ENCODE measurements at regions not wholly inside any gene's neighbourhood (a gene's known extent, or its start where the extent isn't known, plus 50 kb on each side); places are given as distances from the start of the nearest gene placed in this dataset.
A peak's percentile ranks its signal among the peaks of the same experiment; 100 is the strongest.

DNA sequence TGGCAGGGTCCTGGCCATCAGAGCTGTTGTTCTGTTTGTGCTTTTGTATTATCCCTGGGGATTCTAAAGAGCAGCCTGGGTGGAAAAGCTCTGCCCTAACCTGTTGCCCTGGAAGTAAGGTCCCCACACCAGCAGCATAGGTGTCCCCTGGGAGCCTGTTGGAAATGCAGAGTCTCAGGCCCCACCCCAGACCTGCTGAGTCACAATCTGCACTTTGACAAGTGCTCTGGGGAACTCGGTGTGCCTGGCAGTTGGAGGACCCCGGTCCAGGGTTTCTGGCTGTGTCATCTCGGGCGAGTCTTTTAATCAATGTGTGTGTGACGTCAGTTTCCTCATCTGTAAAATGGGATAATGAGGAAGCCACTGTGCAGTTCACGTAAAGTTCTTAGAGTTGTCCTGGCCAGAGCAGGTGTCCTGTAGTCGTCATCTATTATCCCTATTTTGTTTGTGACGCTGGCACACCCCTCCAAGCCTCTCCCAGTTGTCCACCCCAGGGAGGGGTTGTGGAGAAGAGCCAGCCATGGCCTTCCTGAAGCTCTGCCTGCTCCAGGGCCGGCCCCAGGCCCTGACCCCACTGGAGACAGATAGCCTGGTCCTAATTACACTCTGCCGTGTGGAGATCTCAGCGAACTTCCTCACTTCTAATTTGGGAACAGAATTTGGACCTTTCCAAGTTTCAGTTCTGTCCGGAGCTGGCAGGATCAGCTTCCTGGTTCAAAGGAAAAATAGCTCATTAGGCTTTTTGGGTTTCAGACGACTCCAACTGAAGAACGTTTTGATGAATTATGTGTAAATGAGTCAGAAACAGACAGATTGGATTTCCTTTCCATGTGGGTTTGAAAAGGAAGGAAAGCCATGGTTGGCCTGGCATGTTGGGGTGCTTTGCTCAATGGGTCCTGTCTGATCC is 295.7 kb upstream of the FOXF1 start:
- DNase-seq (ENCODE audit: low spot score), result no peak
- no peak overlapping the region for H4K91ac ChIP-seq (ENCODE audit: low read depth, low read length, poor library complexity)
- WGBS, 2 donors (ENCODE audit: extremely low coverage in 2 of 2, insufficient read length in 2 of 2, insufficient replicate concordance in 1 of 2), result no CpG with 5 or more reads among the region's 14 CpGs

DNA sequence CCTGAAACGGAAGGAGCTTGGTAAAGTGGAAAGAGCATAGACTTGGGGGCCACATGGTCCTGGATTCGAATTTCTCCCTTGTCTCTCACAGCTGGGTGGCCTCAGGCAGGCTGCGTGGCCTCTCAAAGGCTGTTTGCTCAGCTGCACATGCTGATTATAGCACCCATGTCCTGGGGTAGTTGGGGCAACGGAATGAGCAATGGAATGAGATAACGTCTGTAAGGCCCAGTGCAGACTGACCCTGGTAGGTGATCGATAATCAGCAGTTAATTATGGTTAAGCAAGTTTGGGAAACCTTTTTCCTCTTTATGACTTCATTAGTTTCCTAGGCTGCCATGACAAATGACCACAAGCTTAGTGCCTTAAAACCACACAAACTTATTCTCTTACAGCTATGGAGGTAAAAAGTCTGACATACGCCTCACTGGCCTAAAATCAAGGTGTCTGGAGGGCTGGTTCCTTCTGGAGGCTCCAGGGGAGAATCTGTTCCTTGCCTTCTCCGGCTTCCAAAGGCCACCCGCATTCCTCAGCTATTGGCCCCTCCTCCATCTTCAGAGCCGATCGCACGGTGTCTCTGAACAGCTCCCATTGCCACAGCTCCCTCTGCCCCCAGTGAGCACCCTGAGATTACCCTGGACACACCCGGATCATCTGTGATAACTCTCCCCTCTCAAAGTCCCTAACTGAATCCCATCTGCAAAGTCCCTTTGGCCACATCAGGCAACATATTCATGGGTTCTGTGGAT is 294.9 kb upstream of the FOXF1 start:
- Histone ChIP-seq H3K27ac (replicated peaks; ENCODE audit: low read length) (no peak overlapping the region), H3K4me2 (ENCODE audit: insufficient read depth, low read length, poor library complexity, severe bottlenecking) (no peak overlapping the region), H3K9me3 (replicated peaks in 1 of 2; ENCODE audit: control insufficient read depth in 2 of 2, insufficient read depth in 1 of 2, low read depth in 1 of 2, low read length in 2 of 2) (peaks cover 0 to 4% of the 10 kb centered on the region in 2 donors), H4K91ac (ENCODE audit: low read depth, low read length, poor library complexity) (no peak overlapping the region), H3K23ac (ENCODE audit: low read depth, low read length, poor library complexity) (no peak overlapping the region), H3K4ac (ENCODE audit: low read length) (no peak overlapping the region), H3K14ac (ENCODE audit: low read length) (no peak overlapping the region), H2AK5ac (ENCODE audit: low read depth, low read length) (no peak overlapping the region), H3K18ac (ENCODE audit: low read length) (no peak overlapping the region), H3K4me3 (ENCODE audit: low read length in 2 of 2) (no peak overlapping the region), H2BK12ac (ENCODE audit: low read length) (no peak overlapping the region), H2BK15ac (ENCODE audit: low read length) (no peak overlapping the region), H3K9ac (ENCODE audit: low read depth, low read length, poor library complexity) (no peak overlapping the region), H2AFZ (ENCODE audit: low read length) (no peak overlapping the region), H2BK5ac (ENCODE audit: low read length) (no peak overlapping the region), H2BK120ac (ENCODE audit: low read depth, low read length) (no peak overlapping the region), H3K79me1 (ENCODE audit: low read depth, low read length) (no peaks in the 10 kb centered on the region), H3K4me1 (ENCODE audit: control insufficient read depth in 2 of 2, insufficient read depth in 1 of 2, low read depth in 1 of 2, low read length in 2 of 2) (no peaks in the 10 kb centered on the region), H3K36me3 (replicated peaks in 1 of 2; ENCODE audit: control insufficient read depth in 2 of 2, insufficient read depth in 2 of 2, low read length in 2 of 2) (no peaks in the 10 kb centered on the region), H4K8ac (ENCODE audit: low read depth, low read length) (no peak overlapping the region), H3K27me3 (ENCODE audit: control insufficient read depth in 3 of 3, insufficient read depth in 3 of 3, low read depth in 1 of 3, low read length in 3 of 3) (peaks cover 0 to 4% (median 0%) of the 10 kb centered on the region in 3 experiments)
- WGBS, 2 donors (ENCODE audit: extremely low coverage in 2 of 2, insufficient read length in 2 of 2, insufficient replicate concordance in 1 of 2), result no CpG with 5 or more reads among the region's 13 CpGs
- no peak for DNase-seq (ENCODE audit: low spot score)

More for the DNA sequence above, 295.7 kb upstream of the FOXF1 start:
- H4K8ac ChIP-seq (ENCODE audit: low read depth, low read length), result no peak overlapping the region
- no peak overlapping the region for H3K9ac ChIP-seq (ENCODE audit: low read depth, low read length, poor library complexity)
- H3K9me3 ChIP-seq (replicated peaks in 1 of 2; ENCODE audit: control insufficient read depth in 2 of 2, insufficient read depth in 1 of 2, low read depth in 1 of 2, low read length in 2 of 2), result peaks cover 0 to 4% of the 10 kb centered on the region in 2 donors
- H3K18ac ChIP-seq (ENCODE audit: low read length), result no peak overlapping the region
- H2BK12ac ChIP-seq (ENCODE audit: low read length), result no peak overlapping the region
- no peaks in the 10 kb centered on the region for H3K4me1 ChIP-seq (ENCODE audit: control insufficient read depth in 2 of 2, insufficient read depth in 1 of 2, low read depth in 1 of 2, low read length in 2 of 2)
- no peak overlapping the region for H2BK5ac ChIP-seq (ENCODE audit: low read length)
- H3K36me3 ChIP-seq (replicated peaks in 1 of 2; ENCODE audit: control insufficient read depth in 2 of 2, insufficient read depth in 2 of 2, low read length in 2 of 2), result no peaks in the 10 kb centered on the region
- H3K14ac ChIP-seq (ENCODE audit: low read length), result no peak overlapping the region
- H3K4me2 ChIP-seq (ENCODE audit: insufficient read depth, low read length, poor library complexity, severe bottlenecking), result no peak overlapping the region
- no peaks in the 10 kb centered on the region for H3K79me1 ChIP-seq (ENCODE audit: low read depth, low read length)
- no peak overlapping the region for H3K27ac ChIP-seq (replicated peaks; ENCODE audit: low read length)
- H2BK15ac ChIP-seq (ENCODE audit: low read length), result no peak overlapping the region
- no peak overlapping the region for H3K4ac ChIP-seq (ENCODE audit: low read length)
- H2AFZ ChIP-seq (ENCODE audit: low read length), result no peak overlapping the region
- no peak overlapping the region for H3K23ac ChIP-seq (ENCODE audit: low read depth, low read length, poor library complexity)
- H2BK120ac ChIP-seq (ENCODE audit: low read depth, low read length), result no peak overlapping the region
- H3K4me3 ChIP-seq (ENCODE audit: low read length in 2 of 2), result no peak overlapping the region
- no peak overlapping the region for H2AK5ac ChIP-seq (ENCODE audit: low read depth, low read length)
- no peaks in the 10 kb centered on the region for H3K27me3 ChIP-seq (ENCODE audit: control insufficient read depth in 3 of 3, insufficient read depth in 3 of 3, low read depth in 1 of 3, low read length in 3 of 3)

- DNase-seq (ENCODE audit: low spot score), result no peak
- H3K23ac ChIP-seq (ENCODE audit: low read depth, low read length, poor library complexity), result peak overlapping the region; percentile 38
- H3K27ac ChIP-seq (replicated peaks; ENCODE audit: low read length), result no peak overlapping the region
- H2AFZ ChIP-seq (ENCODE audit: low read length), result no peak overlapping the region
- no peaks in the 10 kb centered on the region for H3K79me1 ChIP-seq (ENCODE audit: low read depth, low read length)
- no peak overlapping the region for H3K14ac ChIP-seq (ENCODE audit: low read length)
- H2BK15ac ChIP-seq (ENCODE audit: low read length), result no peak overlapping the region
- peaks cover 0 to 4% of the 10 kb centered on the region in 2 donors for H3K9me3 ChIP-seq (replicated peaks in 1 of 2; ENCODE audit: control insufficient read depth in 2 of 2, insufficient read depth in 1 of 2, low read depth in 1 of 2, low read length in 2 of 2)
- H3K4me3 ChIP-seq (ENCODE audit: low read length in 2 of 2), result no peak overlapping the region
- peaks cover 0 to 6% (median 0%) of the 10 kb centered on the region in 3 experiments for H3K27me3 ChIP-seq (ENCODE audit: control insufficient read depth in 3 of 3, insufficient read depth in 3 of 3, low read depth in 1 of 3, low read length in 3 of 3)
- H4K91ac ChIP-seq (ENCODE audit: low read depth, low read length, poor library complexity), result no peak overlapping the region
- H3K9ac ChIP-seq (ENCODE audit: low read depth, low read length, poor library complexity), result peak overlapping the region; percentile 12
- no peak overlapping the region for H2AK5ac ChIP-seq (ENCODE audit: low read depth, low read length)
- no peaks in the 10 kb centered on the region for H3K36me3 ChIP-seq (replicated peaks in 1 of 2; ENCODE audit: control insufficient read depth in 2 of 2, insufficient read depth in 2 of 2, low read length in 2 of 2)
- no peaks in the 10 kb centered on the region for H3K4me1 ChIP-seq (ENCODE audit: control insufficient read depth in 2 of 2, insufficient read depth in 1 of 2, low read depth in 1 of 2, low read length in 2 of 2)
- no peak overlapping the region for H4K8ac ChIP-seq (ENCODE audit: low read depth, low read length)
- no CpG with 5 or more reads among the region's 9 CpGs for WGBS, 2 donors (ENCODE audit: extremely low coverage in 2 of 2, insufficient read length in 2 of 2, insufficient replicate concordance in 1 of 2)
- H2BK120ac ChIP-seq (ENCODE audit: low read depth, low read length), result no peak overlapping the region
- no peak overlapping the region for H3K4ac ChIP-seq (ENCODE audit: low read length)
- H2BK12ac ChIP-seq (ENCODE audit: low read length), result no peak overlapping the region
- no peak overlapping the region for H3K18ac ChIP-seq (ENCODE audit: low read length)
- H3K4me2 ChIP-seq (ENCODE audit: insufficient read depth, low read length, poor library complexity, severe bottlenecking), result no peak overlapping the region
- no peak overlapping the region for H2BK5ac ChIP-seq (ENCODE audit: low read length)
These were observed 294.2 kb upstream of the FOXF1 start for GRCh38 chr16:86215979-86216585.

DNA sequence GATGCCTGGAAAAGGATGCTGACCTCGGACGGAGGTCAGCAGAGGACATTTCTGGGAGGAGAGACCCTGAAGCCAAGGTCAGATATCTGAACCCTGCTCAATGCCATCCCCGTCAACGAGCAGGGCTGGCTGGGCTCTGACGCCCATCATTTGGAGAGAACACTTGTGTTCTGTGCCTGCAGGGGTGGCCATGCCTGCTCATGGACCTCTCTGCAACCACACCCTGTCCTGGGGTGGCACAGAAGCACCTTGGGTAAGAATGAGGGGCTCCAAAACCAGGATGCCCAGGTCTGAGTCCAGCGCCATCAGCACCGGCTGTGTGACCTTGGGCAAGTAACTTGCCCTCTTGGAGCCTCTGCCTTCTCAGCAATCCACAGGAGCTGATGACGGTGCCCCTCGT is 293.7 kb upstream of the FOXF1 start:
- Histone ChIP-seq H3K23ac (ENCODE audit: low read depth, low read length, poor library complexity) (peak overlapping the region; percentile 38), H3K4me1 (ENCODE audit: control insufficient read depth in 2 of 2, insufficient read depth in 1 of 2, low read depth in 1 of 2, low read length in 2 of 2) (no peaks in the 10 kb centered on the region), H3K27me3 (ENCODE audit: control insufficient read depth in 3 of 3, insufficient read depth in 3 of 3, low read depth in 1 of 3, low read length in 3 of 3) (peaks cover 0 to 10% (median 0%) of the 10 kb centered on the region in 3 experiments)

More for the DNA sequence above, 293.7 kb upstream of the FOXF1 start:
- no peak overlapping the region for H2BK120ac ChIP-seq (ENCODE audit: low read depth, low read length)
- H2BK12ac ChIP-seq (ENCODE audit: low read length), result no peak overlapping the region
- H4K8ac ChIP-seq (ENCODE audit: low read depth, low read length), result no peak overlapping the region
- H3K9ac ChIP-seq (ENCODE audit: low read depth, low read length, poor library complexity), result no peak overlapping the region
- no peak overlapping the region for H3K4ac ChIP-seq (ENCODE audit: low read length)
- WGBS, 2 donors (ENCODE audit: extremely low coverage in 2 of 2, insufficient read length in 2 of 2, insufficient replicate concordance in 1 of 2), result no CpG with 5 or more reads among the region's 9 CpGs
- H3K14ac ChIP-seq (ENCODE audit: low read length), result no peak overlapping the region
- no peak overlapping the region for H2AFZ ChIP-seq (ENCODE audit: low read length)
- no peak overlapping the region for H3K4me3 ChIP-seq (ENCODE audit: low read length in 2 of 2)
- no peaks in the 10 kb centered on the region for H3K36me3 ChIP-seq (replicated peaks in 1 of 2; ENCODE audit: control insufficient read depth in 2 of 2, insufficient read depth in 2 of 2, low read length in 2 of 2)
- no peaks in the 10 kb centered on the region for H3K79me1 ChIP-seq (ENCODE audit: low read depth, low read length)
- no peak overlapping the region for H3K4me2 ChIP-seq (ENCODE audit: insufficient read depth, low read length, poor library complexity, severe bottlenecking)
- no peak overlapping the region for H3K18ac ChIP-seq (ENCODE audit: low read length)
- no peak overlapping the region for H2BK15ac ChIP-seq (ENCODE audit: low read length)
- H2AK5ac ChIP-seq (ENCODE audit: low read depth, low read length), result no peak overlapping the region
- H2BK5ac ChIP-seq (ENCODE audit: low read length), result no peak overlapping the region
- H3K9me3 ChIP-seq (replicated peaks in 1 of 2; ENCODE audit: control insufficient read depth in 2 of 2, insufficient read depth in 1 of 2, low read depth in 1 of 2, low read length in 2 of 2), result peaks cover 0 to 4% of the 10 kb centered on the region in 2 donors
- H4K91ac ChIP-seq (ENCODE audit: low read depth, low read length, poor library complexity), result no peak overlapping the region
- no peak for DNase-seq (ENCODE audit: low spot score)
- no peak overlapping the region for H3K27ac ChIP-seq (replicated peaks; ENCODE audit: low read length)
